HepG2 (cell line): ENCODE measurements at regions not wholly inside any gene's neighbourhood (a gene's known extent, or its start where the extent isn't known, plus 50 kb on each side); places are given as distances from the start of the nearest gene placed in this dataset.
A peak's percentile ranks its signal among the peaks of the same experiment; 100 is the strongest.

Source experiments
- CEBPG ChIP-seq: IDR thresholded peaks from 2 replicates; pipeline ENCODE4 v1.6.1; 2016
- DPF2 ChIP-seq: sonication (generic); formaldehyde crosslinking; IDR thresholded peaks from 2 replicates; pipeline ENCODE4 v1.4.0; 2020; ENCODE audit warnings: mild to moderate bottlenecking, low read depth, missing genetic modification reagents, borderline replicate concordance
- FOSL2 ChIP-seq: sonication (generic); formaldehyde crosslinking; IDR thresholded peaks from 2 replicates; pipeline ENCODE4 v1.4.0; 2020; ENCODE audit warnings: missing genetic modification reagents
- FOXO1 ChIP-seq: sonication (generic); formaldehyde crosslinking; IDR thresholded peaks from 2 replicates; pipeline ENCODE4 v1.4.0; 2020; ENCODE audit warnings: missing genetic modification reagents
- FOXP1 ChIP-seq, 2 experiments: fragments of 450-650 bp in 1 of 2; IDR thresholded peaks; 2 replicates each; pipeline ENCODE4 v1.6.1; 2017 to 2018; ENCODE audit warnings: antibody characterized with exemption in 1 of 2
- HHEX ChIP-seq: IDR thresholded peaks from 2 replicates; pipeline ENCODE4 v1.6.1; 2016; ENCODE audit warnings: control low read depth
- IKZF4 ChIP-seq: sonication (generic); formaldehyde crosslinking; IDR thresholded peaks from 2 replicates; pipeline ENCODE4 v1.5.1; 2020; ENCODE audit warnings: borderline replicate concordance, mild to moderate bottlenecking, low read depth, missing genetic modification reagents; ENCODE audit errors: not compliant biosample characterization
- JUN ChIP-seq: sonication (generic); formaldehyde crosslinking; IDR thresholded peaks from 2 replicates; pipeline ENCODE4 v1.4.0; 2020; ENCODE audit warnings: mild to moderate bottlenecking, missing genetic modification reagents
- NFE2L2 ChIP-seq: fragments of 150-350 bp; IDR thresholded peaks from 2 replicates; pipeline ENCODE4 v1.6.1; 2014; ENCODE audit warnings: low read length
- RARA ChIP-seq: IDR thresholded peaks from 2 replicates; pipeline ENCODE4 v1.6.1; 2016; ENCODE audit warnings: missing genetic modification reagents, missing compliant biosample characterization
- SOX6 ChIP-seq, 2 experiments: fragments of 450-650 bp in 1 of 2; sonication (generic) in 1 of 2; formaldehyde crosslinking in 1 of 2; IDR thresholded peaks; 2 replicates each; pipeline versions ENCODE4 v1.4.0 to v1.6.1; 2017 to 2020; ENCODE audit warnings: antibody characterized with exemption in 1 of 2, mild to moderate bottlenecking in 1 of 2, missing genetic modification reagents in 1 of 2
- ZBTB42 ChIP-seq: sonication (generic); formaldehyde crosslinking; IDR thresholded peaks from 2 replicates; pipeline ENCODE4 v1.5.0; 2020; ENCODE audit warnings: mild to moderate bottlenecking, missing genetic modification reagents
- ZNF121 ChIP-seq: sonication (generic); formaldehyde crosslinking; IDR thresholded peaks from 2 replicates; pipeline ENCODE4 v1.5.0; 2020; ENCODE audit warnings: mild to moderate bottlenecking, missing genetic modification reagents
- ZNF563 ChIP-seq: sonication (generic); formaldehyde crosslinking; IDR thresholded peaks from 2 replicates; pipeline ENCODE4 v1.8.0; 2022; ENCODE audit warnings: mild to moderate bottlenecking, moderate library complexity, missing genetic modification reagents
- ZNF670 ChIP-seq: sonication (generic); formaldehyde crosslinking; IDR thresholded peaks from 2 replicates; pipeline ENCODE4 v1.8.0; 2022; ENCODE audit warnings: mild to moderate bottlenecking, missing genetic modification reagents, borderline replicate concordance
- ZNF672 ChIP-seq: sonication (generic); formaldehyde crosslinking; IDR thresholded peaks from 2 replicates; pipeline ENCODE4 v1.8.1; 2022; ENCODE audit warnings: missing genetic modification reagents
- TF ChIP-seq, protein P1 (sequence below), 2 experiments: sonication (generic) in 1 of 2; formaldehyde crosslinking in 1 of 2; IDR thresholded peaks; 2 replicates each; pipeline versions ENCODE4 v1.4.0 to v1.6.1; 2016 to 2020; ENCODE audit warnings: borderline replicate concordance in 1 of 2, low read depth in 1 of 2, mild to moderate bottlenecking in 1 of 2, missing genetic modification reagents in 1 of 2
- TF ChIP-seq, protein P2 (sequence below): sonication (generic); formaldehyde crosslinking; conservative IDR thresholded peaks from 2 replicates; pipeline ENCODE4 v1.4.0; 2020; ENCODE audit warnings: missing genetic modification reagents
- TF ChIP-seq, protein P3 (sequence below): sonication (generic); formaldehyde crosslinking; IDR thresholded peaks from 2 replicates; pipeline ENCODE4 v1.4.0; 2020; ENCODE audit warnings: missing genetic modification reagents
- TF ChIP-seq, protein P4 (sequence below): sonication (generic); formaldehyde crosslinking; IDR thresholded peaks from 2 replicates; pipeline ENCODE4 v1.5.1; 2020; ENCODE audit warnings: missing genetic modification reagents, mild to moderate bottlenecking, borderline replicate concordance

DNA sequence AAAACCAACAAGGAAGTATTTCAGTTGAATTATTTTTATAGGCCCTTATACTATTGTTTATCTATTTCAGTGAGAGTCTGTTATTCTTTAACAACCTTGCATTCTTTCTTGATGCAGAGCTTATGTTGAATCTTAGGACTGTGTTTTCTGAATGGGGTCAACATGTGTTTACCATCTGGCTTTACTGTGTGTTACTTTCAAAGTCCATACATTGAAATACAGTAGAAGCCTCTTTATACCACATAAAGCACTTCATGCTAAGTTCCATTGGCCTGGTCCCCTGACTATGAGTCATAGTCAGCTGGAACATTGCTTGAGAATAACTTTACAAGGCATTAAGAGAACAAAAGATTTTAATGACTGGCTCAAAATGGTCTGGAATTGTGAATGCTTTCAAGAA lies 152.6 kb downstream of the GASK1B start (continued):
- TF ChIP-seq, protein P1, sequence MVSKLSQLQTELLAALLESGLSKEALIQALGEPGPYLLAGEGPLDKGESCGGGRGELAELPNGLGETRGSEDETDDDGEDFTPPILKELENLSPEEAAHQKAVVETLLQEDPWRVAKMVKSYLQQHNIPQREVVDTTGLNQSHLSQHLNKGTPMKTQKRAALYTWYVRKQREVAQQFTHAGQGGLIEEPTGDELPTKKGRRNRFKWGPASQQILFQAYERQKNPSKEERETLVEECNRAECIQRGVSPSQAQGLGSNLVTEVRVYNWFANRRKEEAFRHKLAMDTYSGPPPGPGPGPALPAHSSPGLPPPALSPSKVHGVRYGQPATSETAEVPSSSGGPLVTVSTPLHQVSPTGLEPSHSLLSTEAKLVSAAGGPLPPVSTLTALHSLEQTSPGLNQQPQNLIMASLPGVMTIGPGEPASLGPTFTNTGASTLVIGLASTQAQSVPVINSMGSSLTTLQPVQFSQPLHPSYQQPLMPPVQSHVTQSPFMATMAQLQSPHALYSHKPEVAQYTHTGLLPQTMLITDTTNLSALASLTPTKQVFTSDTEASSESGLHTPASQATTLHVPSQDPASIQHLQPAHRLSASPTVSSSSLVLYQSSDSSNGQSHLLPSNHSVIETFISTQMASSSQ (IDR thresholded peaks at IDR 0.05; ENCODE audit: low read depth): peak; percentile 50
- TF ChIP-seq, protein P1 (CRISPR knock-in tag; IDR thresholded peaks at IDR 0.05; ENCODE audit: borderline replicate concordance): no peak
- TF ChIP-seq IKZF4: no peak
- TF ChIP-seq, protein P2, sequence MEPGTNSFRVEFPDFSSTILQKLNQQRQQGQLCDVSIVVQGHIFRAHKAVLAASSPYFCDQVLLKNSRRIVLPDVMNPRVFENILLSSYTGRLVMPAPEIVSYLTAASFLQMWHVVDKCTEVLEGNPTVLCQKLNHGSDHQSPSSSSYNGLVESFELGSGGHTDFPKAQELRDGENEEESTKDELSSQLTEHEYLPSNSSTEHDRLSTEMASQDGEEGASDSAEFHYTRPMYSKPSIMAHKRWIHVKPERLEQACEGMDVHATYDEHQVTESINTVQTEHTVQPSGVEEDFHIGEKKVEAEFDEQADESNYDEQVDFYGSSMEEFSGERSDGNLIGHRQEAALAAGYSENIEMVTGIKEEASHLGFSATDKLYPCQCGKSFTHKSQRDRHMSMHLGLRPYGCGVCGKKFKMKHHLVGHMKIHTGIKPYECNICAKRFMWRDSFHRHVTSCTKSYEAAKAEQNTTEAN (CRISPR knock-in tag): no peak
- peak; percentile 38 for TF ChIP-seq CEBPG (CRISPR knock-in tag)
- peak; percentile 98 for TF ChIP-seq FOXP1 (IDR thresholded peaks at IDR 0.05)
- TF ChIP-seq FOXP1 (CRISPR knock-in tag; IDR thresholded peaks at IDR 0.05): peak; percentile 99
- no peak for TF ChIP-seq NFE2L2
- no peak for TF ChIP-seq HHEX (CRISPR knock-in tag)
- no peak for TF ChIP-seq ZBTB42 (CRISPR knock-in tag)
- 0 out of 2 replicates have a peak, but pooled peaks have one; percentile 58 for TF ChIP-seq ZNF670 (CRISPR knock-in tag)
- TF ChIP-seq RARA (CRISPR knock-in tag): peak; percentile 59
- TF ChIP-seq, protein P3, sequence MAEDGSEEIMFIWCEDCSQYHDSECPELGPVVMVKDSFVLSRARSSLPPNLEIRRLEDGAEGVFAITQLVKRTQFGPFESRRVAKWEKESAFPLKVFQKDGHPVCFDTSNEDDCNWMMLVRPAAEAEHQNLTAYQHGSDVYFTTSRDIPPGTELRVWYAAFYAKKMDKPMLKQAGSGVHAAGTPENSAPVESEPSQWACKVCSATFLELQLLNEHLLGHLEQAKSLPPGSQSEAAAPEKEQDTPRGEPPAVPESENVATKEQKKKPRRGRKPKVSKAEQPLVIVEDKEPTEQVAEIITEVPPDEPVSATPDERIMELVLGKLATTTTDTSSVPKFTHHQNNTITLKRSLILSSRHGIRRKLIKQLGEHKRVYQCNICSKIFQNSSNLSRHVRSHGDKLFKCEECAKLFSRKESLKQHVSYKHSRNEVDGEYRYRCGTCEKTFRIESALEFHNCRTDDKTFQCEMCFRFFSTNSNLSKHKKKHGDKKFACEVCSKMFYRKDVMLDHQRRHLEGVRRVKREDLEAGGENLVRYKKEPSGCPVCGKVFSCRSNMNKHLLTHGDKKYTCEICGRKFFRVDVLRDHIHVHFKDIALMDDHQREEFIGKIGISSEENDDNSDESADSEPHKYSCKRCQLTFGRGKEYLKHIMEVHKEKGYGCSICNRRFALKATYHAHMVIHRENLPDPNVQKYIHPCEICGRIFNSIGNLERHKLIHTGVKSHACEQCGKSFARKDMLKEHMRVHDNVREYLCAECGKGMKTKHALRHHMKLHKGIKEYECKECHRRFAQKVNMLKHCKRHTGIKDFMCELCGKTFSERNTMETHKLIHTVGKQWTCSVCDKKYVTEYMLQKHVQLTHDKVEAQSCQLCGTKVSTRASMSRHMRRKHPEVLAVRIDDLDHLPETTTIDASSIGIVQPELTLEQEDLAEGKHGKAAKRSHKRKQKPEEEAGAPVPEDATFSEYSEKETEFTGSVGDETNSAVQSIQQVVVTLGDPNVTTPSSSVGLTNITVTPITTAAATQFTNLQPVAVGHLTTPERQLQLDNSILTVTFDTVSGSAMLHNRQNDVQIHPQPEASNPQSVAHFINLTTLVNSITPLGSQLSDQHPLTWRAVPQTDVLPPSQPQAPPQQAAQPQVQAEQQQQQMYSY (CRISPR knock-in tag): no peak
- TF ChIP-seq FOSL2: peak; percentile 93
- TF ChIP-seq ZNF672 (CRISPR knock-in tag): no peak
- TF ChIP-seq ZNF563: no peak
- no peak for TF ChIP-seq ZNF121
- no peak for TF ChIP-seq DPF2 (CRISPR knock-in tag)
- TF ChIP-seq, protein P4, sequence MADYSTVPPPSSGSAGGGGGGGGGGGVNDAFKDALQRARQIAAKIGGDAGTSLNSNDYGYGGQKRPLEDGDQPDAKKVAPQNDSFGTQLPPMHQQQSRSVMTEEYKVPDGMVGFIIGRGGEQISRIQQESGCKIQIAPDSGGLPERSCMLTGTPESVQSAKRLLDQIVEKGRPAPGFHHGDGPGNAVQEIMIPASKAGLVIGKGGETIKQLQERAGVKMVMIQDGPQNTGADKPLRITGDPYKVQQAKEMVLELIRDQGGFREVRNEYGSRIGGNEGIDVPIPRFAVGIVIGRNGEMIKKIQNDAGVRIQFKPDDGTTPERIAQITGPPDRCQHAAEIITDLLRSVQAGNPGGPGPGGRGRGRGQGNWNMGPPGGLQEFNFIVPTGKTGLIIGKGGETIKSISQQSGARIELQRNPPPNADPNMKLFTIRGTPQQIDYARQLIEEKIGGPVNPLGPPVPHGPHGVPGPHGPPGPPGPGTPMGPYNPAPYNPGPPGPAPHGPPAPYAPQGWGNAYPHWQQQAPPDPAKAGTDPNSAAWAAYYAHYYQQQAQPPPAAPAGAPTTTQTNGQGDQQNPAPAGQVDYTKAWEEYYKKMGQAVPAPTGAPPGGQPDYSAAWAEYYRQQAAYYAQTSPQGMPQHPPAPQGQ (CRISPR knock-in tag): no peak
- peak; percentile 37; the same call in 1 of the 2 replicates for TF ChIP-seq FOXO1 (CRISPR knock-in tag)
- TF ChIP-seq SOX6 (IDR thresholded peaks at IDR 0.05): no peak
- peak; percentile 87 for TF ChIP-seq SOX6 (CRISPR knock-in tag; IDR thresholded peaks at IDR 0.05)
- TF ChIP-seq JUN (CRISPR knock-in tag): 0 out of 2 replicates have a peak, but pooled peaks have one; percentile 36
